ENCODE measurements at regions not wholly inside any gene's neighbourhood (a gene's known extent, or its start where the extent isn't known, plus 50 kb on each side); places are given as distances from the start of the nearest gene placed in this dataset.

- Mint-ChIP-seq H3K4me1 (no peaks in the 10 kb centered on the region), H3K27me3 (peaks cover 9% of the 10 kb centered on the region), H3K27ac (ENCODE audit: low read depth) (no peak overlapping the region), H3K9me3 (peaks cover 6% of the 10 kb centered on the region), H3K36me3 (ENCODE audit: insufficient read depth) (no peaks in the 10 kb centered on the region), H3K4me3 (no peak overlapping the region)
- no peak for ATAC-seq (replicated peaks; ENCODE audit: extremely low read depth, poor library complexity, severe bottlenecking)
- no peak for DNase-seq (ENCODE audit: low spot score in 2 of 2)
Measured at GRCh38 chr13:76029088-76029487, 393.0 kb downstream of the LMO7 start.

GRCh38 chr13:76027131-76027530 is 391.0 kb downstream of the LMO7 start:
- Mint-ChIP-seq H3K4me3 (no peak overlapping the region), H3K9me3 (peaks cover 10% of the 10 kb centered on the region), H3K36me3 (ENCODE audit: insufficient read depth) (no peaks in the 10 kb centered on the region), H3K27me3 (peaks cover 9% of the 10 kb centered on the region), H3K27ac (ENCODE audit: low read depth) (peak overlapping the region; percentile 20), H3K4me1 (no peaks in the 10 kb centered on the region)
- DNase-seq (ENCODE audit: low spot score in 2 of 2): no peak
- ATAC-seq (replicated peaks; ENCODE audit: extremely low read depth, poor library complexity, severe bottlenecking): no peak

- Mint-ChIP-seq H3K4me1 (no peaks in the 10 kb centered on the region), H3K4me3 (no peak overlapping the region), H3K9me3 (peaks cover 10% of the 10 kb centered on the region), H3K27me3 (peaks cover 9% of the 10 kb centered on the region), H3K36me3 (ENCODE audit: insufficient read depth) (no peaks in the 10 kb centered on the region), H3K27ac (ENCODE audit: low read depth) (no peak overlapping the region)
- no peak for DNase-seq (ENCODE audit: low spot score in 2 of 2)
- no peak for ATAC-seq (replicated peaks; ENCODE audit: extremely low read depth, poor library complexity, severe bottlenecking)
Measured at GRCh38 chr13:76025392-76025791, 389.3 kb downstream of the LMO7 start.

- no peak for ATAC-seq (replicated peaks; ENCODE audit: extremely low read depth, poor library complexity, severe bottlenecking)
- H3K9me3 Mint-ChIP-seq: peaks cover 10% of the 10 kb centered on the region
- H3K4me3 Mint-ChIP-seq: no peak overlapping the region
- no peak overlapping the region for H3K27ac Mint-ChIP-seq (ENCODE audit: low read depth)
- no peak for DNase-seq (ENCODE audit: low spot score in 2 of 2)
- H3K27me3 Mint-ChIP-seq: peaks cover 9% of the 10 kb centered on the region
- H3K36me3 Mint-ChIP-seq (ENCODE audit: insufficient read depth): no peaks in the 10 kb centered on the region
- no peaks in the 10 kb centered on the region for H3K4me1 Mint-ChIP-seq
Measured at GRCh38 chr13:76024151-76024550, 388.0 kb downstream of the LMO7 start.

- ATAC-seq (replicated peaks; ENCODE audit: extremely low read depth, poor library complexity, severe bottlenecking) (no peak), DNase-seq (ENCODE audit: low spot score in 2 of 2) (no peak)
- H3K4me1 Mint-ChIP-seq: no peaks in the 10 kb centered on the region
- H3K27ac Mint-ChIP-seq (ENCODE audit: low read depth): no peak overlapping the region
- peaks cover 9% of the 10 kb centered on the region for H3K27me3 Mint-ChIP-seq
- peaks cover 10% of the 10 kb centered on the region for H3K9me3 Mint-ChIP-seq
- no peaks in the 10 kb centered on the region for H3K36me3 Mint-ChIP-seq (ENCODE audit: insufficient read depth)
- H3K4me3 Mint-ChIP-seq: no peak overlapping the region
Measured at GRCh38 chr13:76023652-76024051, 387.5 kb downstream of the LMO7 start.

GRCh38 chr13:76020421-76020955 is 384.4 kb downstream of the LMO7 start:
- no peaks in the 10 kb centered on the region for H3K4me1 Mint-ChIP-seq
- no peak overlapping the region for H3K27ac Mint-ChIP-seq (ENCODE audit: low read depth)
- ATAC-seq (replicated peaks; ENCODE audit: extremely low read depth, poor library complexity, severe bottlenecking): no peak
- H3K9me3 Mint-ChIP-seq: peaks cover 7% of the 10 kb centered on the region
- no peaks in the 10 kb centered on the region for H3K36me3 Mint-ChIP-seq (ENCODE audit: insufficient read depth)
- H3K27me3 Mint-ChIP-seq: no peaks in the 10 kb centered on the region
- H3K4me3 Mint-ChIP-seq: no peak overlapping the region
- DNase-seq (ENCODE audit: low spot score in 2 of 2): no peak

- DNase-seq (ENCODE audit: low spot score in 2 of 2) (no peak), ATAC-seq (replicated peaks; ENCODE audit: extremely low read depth, poor library complexity, severe bottlenecking) (no peak)
- peaks cover 5% of the 10 kb centered on the region for H3K9me3 Mint-ChIP-seq
- no peaks in the 10 kb centered on the region for H3K36me3 Mint-ChIP-seq (ENCODE audit: insufficient read depth)
- H3K27me3 Mint-ChIP-seq: no peaks in the 10 kb centered on the region
- H3K27ac Mint-ChIP-seq (ENCODE audit: low read depth): no peak overlapping the region
- H3K4me3 Mint-ChIP-seq: no peak overlapping the region
- H3K4me1 Mint-ChIP-seq: no peaks in the 10 kb centered on the region
Measured at GRCh38 chr13:76019421-76020044, 383.4 kb downstream of the LMO7 start.

- ATAC-seq (replicated peaks; ENCODE audit: extremely low read depth, poor library complexity, severe bottlenecking) (no peak), DNase-seq (ENCODE audit: low spot score in 2 of 2) (no peak)
- Mint-ChIP-seq H3K4me1 (no peaks in the 10 kb centered on the region), H3K27ac (ENCODE audit: low read depth) (no peak overlapping the region), H3K36me3 (ENCODE audit: insufficient read depth) (no peaks in the 10 kb centered on the region), H3K27me3 (no peaks in the 10 kb centered on the region), H3K4me3 (no peak overlapping the region), H3K9me3 (no peaks in the 10 kb centered on the region)
Measured at GRCh38 chr13:76017861-76018556, 381.9 kb downstream of the LMO7 start.

- DNase-seq (ENCODE audit: low spot score in 2 of 2) (no peak), ATAC-seq (replicated peaks; ENCODE audit: extremely low read depth, poor library complexity, severe bottlenecking) (no peak)
- Mint-ChIP-seq H3K36me3 (ENCODE audit: insufficient read depth) (no peaks in the 10 kb centered on the region), H3K4me1 (no peaks in the 10 kb centered on the region), H3K27me3 (no peaks in the 10 kb centered on the region), H3K27ac (ENCODE audit: low read depth) (no peak overlapping the region), H3K4me3 (no peak overlapping the region), H3K9me3 (no peaks in the 10 kb centered on the region)
Measured at GRCh38 chr13:76016799-76017400, 380.8 kb downstream of the LMO7 start.

- ATAC-seq (replicated peaks; ENCODE audit: extremely low read depth, poor library complexity, severe bottlenecking) (no peak), DNase-seq (ENCODE audit: low spot score in 2 of 2) (no peak)
- no peak overlapping the region for H3K4me3 Mint-ChIP-seq
Measured at GRCh38 chr13:76014406-76015318, 378.5 kb downstream of the LMO7 start.

GRCh38 chr13:76012091-76012721 is 376.1 kb downstream of the LMO7 start:
- Mint-ChIP-seq H3K27me3 (no peaks in the 10 kb centered on the region), H3K9me3 (no peaks in the 10 kb centered on the region), H3K27ac (ENCODE audit: low read depth) (no peak overlapping the region), H3K36me3 (ENCODE audit: insufficient read depth) (no peaks in the 10 kb centered on the region), H3K4me3 (no peak overlapping the region), H3K4me1 (no peaks in the 10 kb centered on the region)
- ATAC-seq (replicated peaks; ENCODE audit: extremely low read depth, poor library complexity, severe bottlenecking): no peak
- DNase-seq (ENCODE audit: low spot score in 2 of 2): no peak

More at GRCh38 chr13:76014406-76015318, 378.5 kb downstream of the LMO7 start:
- Mint-ChIP-seq H3K36me3 (ENCODE audit: insufficient read depth) (no peaks in the 10 kb centered on the region), H3K27me3 (no peaks in the 10 kb centered on the region), H3K9me3 (no peaks in the 10 kb centered on the region), H3K4me1 (no peaks in the 10 kb centered on the region), H3K27ac (ENCODE audit: low read depth) (no peak overlapping the region)

Measured in central memory CD8-positive, alpha-beta T cell (primary cell).